HG02798 (cell line): ENCODE measurements at regions not wholly inside any gene's neighbourhood (a gene's known extent, or its start where the extent isn't known, plus 50 kb on each side); places are given as distances from the start of the nearest gene placed in this dataset.
"Not testable (repeated sequence)": the region's sequence is repeated elsewhere in the genome, so short reads cannot be mapped to it uniquely, and the experiment has no call there.

ENCODE experiments used
- ATAC-seq: cut with Tn5 transposase; IDR thresholded peaks from one replicate; pipeline ENCODE4 v1.9.1; 2021; ENCODE audit warnings: mild to moderate bottlenecking; ENCODE audit not compliant: unreplicated experiment, poor library complexity

- no peak for ATAC-seq
Measured at GRCh38 chr5:87768190-87768589, 355.5 kb upstream of the CCNH start.

- no peak for ATAC-seq
Measured at GRCh38 chr5:87765009-87765408, 352.3 kb upstream of the CCNH start.

- no peak for ATAC-seq
Measured at GRCh38 chr5:87762631-87763030, 349.9 kb upstream of the CCNH start.

- no peak for ATAC-seq
Measured at GRCh38 chr5:87756951-87757350, 344.2 kb upstream of the CCNH start.

GRCh38 chr5:87755360-87755759 lies 342.6 kb upstream of the CCNH start:
- no peak for ATAC-seq

- ATAC-seq, result no peak
Measured at GRCh38 chr5:87754009-87754757, 341.5 kb upstream of the CCNH start.

- ATAC-seq, result no peak
Measured at GRCh38 chr5:87752362-87752761, 339.6 kb upstream of the CCNH start.

- no peak for ATAC-seq
Measured at GRCh38 chr5:87751824-87752223, 339.1 kb upstream of the CCNH start.

- no peak for ATAC-seq
Measured at GRCh38 chr5:87746891-87747377, 334.2 kb upstream of the CCNH start.

GRCh38 chr5:87746341-87746740 lies 333.6 kb upstream of the CCNH start:
- no peak for ATAC-seq

- no peak for ATAC-seq
Measured at GRCh38 chr5:87741881-87742280, 329.2 kb upstream of the CCNH start.

- no peak for ATAC-seq
Measured at GRCh38 chr5:87735923-87736322, 323.2 kb upstream of the CCNH start.

GRCh38 chr5:87733897-87734296 lies 321.2 kb upstream of the CCNH start:
- ATAC-seq, result no peak

GRCh38 chr5:87732875-87733768 lies 320.4 kb upstream of the CCNH start:
- no peak for ATAC-seq

- ATAC-seq, result no peak
Measured at GRCh38 chr5:87729781-87730180, 317.1 kb upstream of the CCNH start.

GRCh38 chr5:87722286-87722685 lies 309.6 kb upstream of the CCNH start:
- ATAC-seq, result no peak

- ATAC-seq, result not testable (repeated sequence)
Measured at GRCh38 chr5:87718224-87718925, 305.6 kb upstream of the CCNH start.

- ATAC-seq, result no peak
Measured at GRCh38 chr5:87717761-87718160, 305.0 kb upstream of the CCNH start.

GRCh38 chr5:87705876-87706275 lies 293.1 kb upstream of the CCNH start:
- ATAC-seq, result no peak

GRCh38 chr5:87686975-87687374 lies 274.2 kb upstream of the CCNH start:
- ATAC-seq, result peak; percentile 79

- no peak for ATAC-seq
Measured at GRCh38 chr5:87686018-87686417, 273.3 kb upstream of the CCNH start.
